ENCODE measurements at regions not wholly inside any gene's neighbourhood (a gene's known extent, or its start where the extent isn't known, plus 50 kb on each side); places are given as distances from the start of the nearest gene placed in this dataset.

GRCh38 chr3:176780766-176781165, 416.5 kb downstream of the TBL1XR1 start:
- H3K4me1 Mint-ChIP-seq, result no peaks in the 10 kb centered on the region
- no peaks in the 10 kb centered on the region for H4K20me1 ChIP-seq (ENCODE audit: insufficient read depth, low read length)
- H3K27ac Mint-ChIP-seq, result no peak overlapping the region
- no peak overlapping the region for H3K4me2 ChIP-seq (replicated peaks; ENCODE audit: extremely low read depth, low read length, poor library complexity, severe bottlenecking)
- H3K9me3 Mint-ChIP-seq, result peaks cover 0 to 4% (median under 1%) of the 10 kb centered on the region in 7 donors
- no peaks in the 10 kb centered on the region for H3K4me1 ChIP-seq (ENCODE audit: control insufficient read depth in 1 of 2, insufficient read depth in 2 of 2, low read length in 2 of 2)
- H3K36me3 ChIP-seq (replicated peaks in 1 of 2; ENCODE audit: control insufficient read depth in 1 of 2, insufficient read depth in 2 of 2, low read length in 2 of 2), result no peaks in the 10 kb centered on the region
- DNase-seq, result no peak
- no peaks in the 10 kb centered on the region for H3K9me3 ChIP-seq (replicated peaks in 1 of 2; ENCODE audit: control insufficient read depth in 1 of 2, insufficient read depth in 1 of 2, low read length in 2 of 2)
- no peaks in the 10 kb centered on the region for H3K79me2 ChIP-seq (ENCODE audit: insufficient read depth, low read length)
- no peaks in the 10 kb centered on the region for H3K36me3 Mint-ChIP-seq
- H3K9ac ChIP-seq (ENCODE audit: insufficient read depth, low read length, poor library complexity, severe bottlenecking), result no peak overlapping the region
- no peak for TF ChIP-seq CTCF (IDR thresholded peaks at IDR 0.05)
- no peaks in the 10 kb centered on the region for H3K27me3 ChIP-seq (ENCODE audit: control insufficient read depth in 2 of 2, insufficient read depth in 2 of 2, low read length in 2 of 2)
- no peak overlapping the region for H3K4me3 ChIP-seq (replicated peaks in 1 of 3; ENCODE audit: low read depth in 2 of 3, low read length in 3 of 3)
- H3K4me3 Mint-ChIP-seq, result no peak overlapping the region
- intact Hi-C loops (cut with micrococcal nuclease), result no loop called here
- no peak overlapping the region for H2AFZ ChIP-seq (ENCODE audit: insufficient read depth, low read depth, low read length, poor library complexity, severe bottlenecking)
- H3K27me3 Mint-ChIP-seq (ENCODE audit: low read depth in 3 of 3), result no peaks in the 10 kb centered on the region
- H3K27ac ChIP-seq (ENCODE audit: low read depth in 1 of 2, low read length in 2 of 2), result no peak overlapping the region

GRCh38 chr3:176776622-176777175, 420.6 kb downstream of the TBL1XR1 start:
- Histone ChIP-seq H3K79me2 (ENCODE audit: insufficient read depth, low read length) (no peaks in the 10 kb centered on the region), H3K27ac (ENCODE audit: low read depth in 1 of 2, low read length in 2 of 2) (no peak overlapping the region), H3K4me2 (replicated peaks; ENCODE audit: extremely low read depth, low read length, poor library complexity, severe bottlenecking) (no peak overlapping the region), H3K4me1 (ENCODE audit: control insufficient read depth in 1 of 2, insufficient read depth in 2 of 2, low read length in 2 of 2) (no peaks in the 10 kb centered on the region), H2AFZ (ENCODE audit: insufficient read depth, low read depth, low read length, poor library complexity, severe bottlenecking) (no peak overlapping the region), H3K36me3 (replicated peaks in 1 of 2; ENCODE audit: control insufficient read depth in 1 of 2, insufficient read depth in 2 of 2, low read length in 2 of 2) (no peaks in the 10 kb centered on the region), H4K20me1 (ENCODE audit: insufficient read depth, low read length) (no peaks in the 10 kb centered on the region), H3K9me3 (replicated peaks in 1 of 2; ENCODE audit: control insufficient read depth in 1 of 2, insufficient read depth in 1 of 2, low read length in 2 of 2) (peaks cover 0 to 7% of the 10 kb centered on the region in 2 donors), H3K27me3 (ENCODE audit: control insufficient read depth in 2 of 2, insufficient read depth in 2 of 2, low read length in 2 of 2) (no peaks in the 10 kb centered on the region), H3K4me3 (replicated peaks in 1 of 3; ENCODE audit: low read depth in 2 of 3, low read length in 3 of 3) (no peak overlapping the region), H3K9ac (ENCODE audit: insufficient read depth, low read length, poor library complexity, severe bottlenecking) (no peak overlapping the region)
- no peak for DNase-seq
- Mint-ChIP-seq H3K4me3 (no peak overlapping the region), H3K27me3 (ENCODE audit: low read depth in 3 of 3) (peaks cover 0 to 1% (median 0%) of the 10 kb centered on the region in 3 donors), H3K9me3 (peaks cover 6 to 18% (median 14%) of the 10 kb centered on the region in 7 donors), H3K36me3 (no peaks in the 10 kb centered on the region), H3K27ac (no peak overlapping the region), H3K4me1 (no peaks in the 10 kb centered on the region)
- TF ChIP-seq CTCF (IDR thresholded peaks at IDR 0.05), result no peak
- intact Hi-C loops (cut with micrococcal nuclease), result no loop called here
- 95% methylated on average over 2 of the region's 7 CpGs for WGBS (ENCODE audit: insufficient coverage)
